ENCODE measurements at regions not wholly inside any gene's neighbourhood (a gene's known extent, or its start where the extent isn't known, plus 50 kb on each side); places are given as distances from the start of the nearest gene placed in this dataset.

DNA sequence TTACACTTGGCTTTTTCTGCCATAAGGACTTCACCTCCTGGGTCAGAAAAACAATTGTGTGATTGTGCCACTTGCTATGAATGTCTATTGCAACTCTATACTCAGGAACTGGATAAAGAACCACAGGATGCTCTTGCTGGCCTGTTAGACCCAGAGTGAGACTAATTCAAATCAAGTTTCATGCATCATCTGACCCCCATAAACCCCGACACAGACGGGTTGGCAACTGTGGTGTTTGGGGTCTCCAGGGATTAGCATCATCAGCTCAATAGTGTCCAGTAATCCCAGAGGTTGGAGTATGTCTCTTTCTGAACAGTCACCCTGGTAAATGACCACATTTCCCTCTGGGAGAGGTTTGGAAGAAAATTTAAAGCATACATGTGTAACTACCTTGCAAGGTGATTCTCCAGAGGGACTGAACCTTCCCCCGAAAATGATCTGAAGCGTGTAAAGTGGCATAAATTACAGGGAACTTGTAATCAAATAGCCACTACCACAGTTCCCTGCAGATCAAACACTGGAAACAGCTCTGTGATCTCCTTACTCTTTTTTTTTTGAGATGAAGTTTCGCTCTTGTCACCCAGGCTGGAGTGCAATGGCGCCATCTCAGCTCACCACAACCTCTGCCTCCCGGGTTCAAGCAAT lies 1097.6 kb downstream of the TBC1D22A start:
- H3K9me3 ChIP-seq, result no peaks in the 10 kb centered on the region

DNA sequence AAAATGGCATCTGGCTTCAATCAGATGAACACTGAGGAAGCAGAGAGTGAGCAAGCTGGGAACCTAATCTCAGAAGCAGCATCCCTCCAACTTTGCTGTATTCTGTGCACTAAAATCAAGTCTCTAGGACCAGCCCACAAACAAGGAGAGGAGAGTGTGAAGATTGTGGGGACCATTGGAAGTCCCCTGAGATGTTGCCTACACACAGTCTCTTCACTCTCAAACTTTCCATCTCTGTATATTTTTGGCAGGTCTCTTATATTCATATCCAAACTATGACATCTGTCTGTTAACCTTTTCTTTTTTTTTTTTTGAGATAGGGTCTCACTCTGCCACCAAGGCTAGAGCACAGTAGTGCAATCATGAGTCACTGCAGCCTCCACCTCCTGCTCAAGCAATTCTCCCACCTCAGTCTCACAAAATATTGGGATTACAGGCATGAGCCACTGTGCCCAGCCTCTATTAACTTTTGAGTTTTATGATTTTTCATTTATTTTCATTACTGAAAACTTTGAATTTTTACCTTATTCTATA lies 1096.4 kb downstream of the TBC1D22A start:
- Histone ChIP-seq H3K9me3 (no peaks in the 10 kb centered on the region), H3K36me3 (replicated peaks) (no peaks in the 10 kb centered on the region), H3K4me1 (no peaks in the 10 kb centered on the region), H3K4me3 (no peak overlapping the region), H3K27me3 (ENCODE audit: low read depth) (no peaks in the 10 kb centered on the region)
- in situ Hi-C loops (cut with MboI; ENCODE audit: low sequenced_read_pairs), result no loop called here
- no peak for DNase-seq (ENCODE audit: low spot score in 2 of 2)

More for the DNA sequence above, 1097.6 kb downstream of the TBC1D22A start:
- no peaks in the 10 kb centered on the region for H3K27me3 ChIP-seq (ENCODE audit: low read depth)
- H3K4me3 ChIP-seq, result no peak overlapping the region
- no peaks in the 10 kb centered on the region for H3K4me1 ChIP-seq
- in situ Hi-C loops (cut with MboI; ENCODE audit: low sequenced_read_pairs), result no loop called here
- no peak for DNase-seq (ENCODE audit: low spot score in 2 of 2)
- H3K36me3 ChIP-seq (replicated peaks), result no peaks in the 10 kb centered on the region

DNA sequence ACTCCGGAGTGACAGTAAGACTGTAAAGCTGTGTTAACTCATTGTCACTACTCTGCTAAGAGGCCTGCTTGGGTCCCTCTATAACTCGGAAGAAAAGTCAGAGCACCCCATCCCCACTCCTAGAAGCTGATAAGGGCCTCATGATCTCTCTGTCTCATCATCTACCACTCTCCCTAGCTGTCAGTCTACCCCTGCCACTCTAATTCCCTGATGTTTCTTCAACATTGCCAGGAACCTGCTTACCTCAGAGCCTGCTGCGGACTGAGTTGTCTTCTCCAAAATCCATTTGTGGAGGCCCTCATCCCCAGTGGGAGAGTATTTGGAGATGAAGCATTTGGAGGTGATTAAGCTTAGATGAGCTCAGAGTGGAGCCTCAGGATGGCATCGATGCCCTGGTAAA lies 1092.2 kb downstream of the TBC1D22A start:
- no peaks in the 10 kb centered on the region for H3K27me3 ChIP-seq (ENCODE audit: low read depth)
- no peak for DNase-seq (ENCODE audit: low spot score in 2 of 2)
- H3K9me3 ChIP-seq, result no peaks in the 10 kb centered on the region
- H3K36me3 ChIP-seq (replicated peaks), result no peaks in the 10 kb centered on the region
- in situ Hi-C loops (cut with MboI; ENCODE audit: low sequenced_read_pairs), result no loop called here
- H3K4me3 ChIP-seq, result no peak overlapping the region
- no peaks in the 10 kb centered on the region for H3K4me1 ChIP-seq

DNA sequence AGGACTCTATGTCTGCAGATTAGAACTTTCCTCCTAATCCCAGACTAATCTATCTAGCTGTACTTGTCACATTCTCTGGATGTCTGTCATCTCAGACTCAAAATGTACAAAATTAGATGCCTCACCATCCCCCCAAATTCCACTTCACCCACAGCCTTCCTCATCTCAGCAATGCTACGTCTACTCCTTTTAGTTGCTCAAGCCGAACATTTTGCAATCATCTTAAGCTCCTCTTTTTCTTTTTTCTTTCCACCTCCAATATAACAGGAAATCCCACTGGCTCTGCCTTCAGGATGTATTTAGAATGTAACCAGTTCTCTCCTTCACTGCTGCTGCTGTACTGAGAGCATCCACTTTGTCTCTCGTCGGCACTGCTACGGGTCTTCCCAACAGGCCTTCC lies 1091.8 kb downstream of the TBC1D22A start:
- H3K4me1 ChIP-seq, result no peaks in the 10 kb centered on the region
- H3K9me3 ChIP-seq, result no peaks in the 10 kb centered on the region
- H3K4me3 ChIP-seq, result no peak overlapping the region
- in situ Hi-C loops (cut with MboI; ENCODE audit: low sequenced_read_pairs), result no loop called here
- H3K36me3 ChIP-seq (replicated peaks), result no peaks in the 10 kb centered on the region
- H3K27me3 ChIP-seq (ENCODE audit: low read depth), result no peaks in the 10 kb centered on the region
- no peak for DNase-seq (ENCODE audit: low spot score in 2 of 2)

DNA sequence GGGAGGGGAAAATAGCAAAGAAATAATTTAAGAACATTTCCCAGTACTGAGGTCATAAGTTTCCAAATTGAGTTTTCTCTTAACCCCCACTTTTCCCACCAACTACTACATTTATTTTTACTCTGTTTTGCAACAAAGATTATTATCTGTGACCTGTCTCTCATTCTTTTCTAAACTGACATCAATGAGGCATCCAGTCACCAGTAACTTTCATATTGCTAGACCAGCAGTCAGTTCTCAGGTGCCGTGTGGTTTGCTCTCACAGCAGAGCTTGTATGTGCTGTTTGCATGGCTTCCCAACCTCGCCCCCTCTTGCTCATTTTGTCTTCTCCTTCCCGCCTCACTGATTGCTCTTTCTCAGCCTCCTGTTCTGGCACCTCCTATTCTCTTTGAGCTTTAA lies 1091.3 kb downstream of the TBC1D22A start:
- no peaks in the 10 kb centered on the region for H3K9me3 ChIP-seq
- H3K4me1 ChIP-seq, result no peaks in the 10 kb centered on the region
- no peaks in the 10 kb centered on the region for H3K27me3 ChIP-seq (ENCODE audit: low read depth)
- no peak for DNase-seq (ENCODE audit: low spot score in 2 of 2)
- no peaks in the 10 kb centered on the region for H3K36me3 ChIP-seq (replicated peaks)
- in situ Hi-C loops (cut with MboI; ENCODE audit: low sequenced_read_pairs), result no loop called here
- no peak overlapping the region for H3K4me3 ChIP-seq

DNA sequence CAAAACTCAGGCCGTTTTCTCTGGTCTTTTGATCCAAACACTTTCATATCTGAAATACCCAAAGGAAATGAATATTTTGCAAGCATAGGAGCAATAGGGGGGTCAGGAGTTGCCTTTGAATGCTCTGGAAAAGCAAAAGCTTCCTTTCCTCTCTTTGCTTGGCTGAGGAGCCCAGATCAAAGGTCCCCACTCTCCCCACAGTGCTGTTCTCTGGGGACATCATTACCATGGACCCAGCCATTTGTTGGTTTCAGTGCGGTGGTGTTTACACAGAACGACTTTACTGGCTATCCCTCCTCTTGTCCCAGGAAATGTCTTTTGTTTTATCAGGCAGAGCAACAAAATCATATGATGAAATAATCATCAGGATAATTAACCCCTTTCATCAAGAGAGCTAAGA lies 1089.1 kb downstream of the TBC1D22A start:
- Histone ChIP-seq H3K36me3 (replicated peaks) (no peaks in the 10 kb centered on the region), H3K9me3 (no peaks in the 10 kb centered on the region), H3K4me3 (no peak overlapping the region), H3K27me3 (ENCODE audit: low read depth) (no peaks in the 10 kb centered on the region), H3K4me1 (no peaks in the 10 kb centered on the region)
- in situ Hi-C loops (cut with MboI; ENCODE audit: low sequenced_read_pairs), result no loop called here
- DNase-seq (ENCODE audit: low spot score in 2 of 2), result no peak

DNA sequence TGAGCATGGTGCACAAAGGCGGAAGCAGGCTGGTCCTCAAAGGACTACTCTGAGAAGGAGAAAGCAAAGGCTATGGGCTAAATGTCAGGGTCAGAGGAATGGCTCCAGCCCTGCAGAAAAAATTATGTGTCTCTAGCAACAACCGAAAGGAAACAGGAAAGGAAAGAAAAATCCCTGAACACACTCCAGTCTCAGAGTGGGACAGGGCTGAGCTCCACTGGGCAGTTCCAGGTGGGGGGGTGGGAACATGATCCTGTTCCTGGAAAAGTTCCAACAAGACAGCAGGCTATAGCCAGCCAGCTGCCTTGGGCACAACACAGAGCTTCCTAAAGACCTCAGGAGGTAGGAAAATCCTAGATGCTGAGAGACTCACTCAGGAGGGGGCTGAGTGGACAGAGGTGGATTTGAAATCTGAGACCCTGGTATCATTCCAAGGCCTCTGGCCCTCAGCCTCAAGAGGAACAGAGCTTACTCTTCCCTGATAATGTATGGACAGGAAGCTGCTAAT lies 1088.2 kb downstream of the TBC1D22A start:
- no peak overlapping the region for H3K4me3 ChIP-seq
- in situ Hi-C loops (cut with MboI; ENCODE audit: low sequenced_read_pairs), result no loop called here
- no peak for DNase-seq (ENCODE audit: low spot score in 2 of 2)
- H3K36me3 ChIP-seq (replicated peaks), result no peaks in the 10 kb centered on the region
- H3K27me3 ChIP-seq (ENCODE audit: low read depth), result no peaks in the 10 kb centered on the region
- no peaks in the 10 kb centered on the region for H3K9me3 ChIP-seq
- no peaks in the 10 kb centered on the region for H3K4me1 ChIP-seq

DNA sequence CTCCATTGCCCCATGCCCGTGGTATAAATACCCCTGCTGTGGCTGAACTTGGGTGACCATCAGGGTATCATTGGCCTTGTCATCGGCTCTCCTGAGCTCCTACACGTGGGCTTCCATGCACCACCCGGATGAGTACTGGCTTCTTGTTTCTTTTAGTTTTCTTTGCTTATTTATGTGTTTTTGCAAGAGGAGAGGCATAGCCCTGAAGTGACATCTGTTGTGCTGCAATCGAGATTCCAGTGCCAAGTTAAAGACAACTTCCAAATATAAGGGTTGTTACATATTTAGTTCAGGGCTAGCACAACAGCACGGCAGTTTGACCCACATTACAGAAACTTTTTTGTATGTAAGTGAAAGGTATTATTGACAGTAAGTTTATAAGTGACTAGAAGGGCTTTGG lies 1087.1 kb downstream of the TBC1D22A start:
- H3K9me3 ChIP-seq, result no peaks in the 10 kb centered on the region
- no peaks in the 10 kb centered on the region for H3K4me1 ChIP-seq
- DNase-seq (ENCODE audit: low spot score in 2 of 2), result no peak
- H3K4me3 ChIP-seq, result no peak overlapping the region
- H3K36me3 ChIP-seq (replicated peaks), result no peaks in the 10 kb centered on the region
- in situ Hi-C loops (cut with MboI; ENCODE audit: low sequenced_read_pairs), result no loop called here
- H3K27me3 ChIP-seq (ENCODE audit: low read depth), result no peaks in the 10 kb centered on the region

DNA sequence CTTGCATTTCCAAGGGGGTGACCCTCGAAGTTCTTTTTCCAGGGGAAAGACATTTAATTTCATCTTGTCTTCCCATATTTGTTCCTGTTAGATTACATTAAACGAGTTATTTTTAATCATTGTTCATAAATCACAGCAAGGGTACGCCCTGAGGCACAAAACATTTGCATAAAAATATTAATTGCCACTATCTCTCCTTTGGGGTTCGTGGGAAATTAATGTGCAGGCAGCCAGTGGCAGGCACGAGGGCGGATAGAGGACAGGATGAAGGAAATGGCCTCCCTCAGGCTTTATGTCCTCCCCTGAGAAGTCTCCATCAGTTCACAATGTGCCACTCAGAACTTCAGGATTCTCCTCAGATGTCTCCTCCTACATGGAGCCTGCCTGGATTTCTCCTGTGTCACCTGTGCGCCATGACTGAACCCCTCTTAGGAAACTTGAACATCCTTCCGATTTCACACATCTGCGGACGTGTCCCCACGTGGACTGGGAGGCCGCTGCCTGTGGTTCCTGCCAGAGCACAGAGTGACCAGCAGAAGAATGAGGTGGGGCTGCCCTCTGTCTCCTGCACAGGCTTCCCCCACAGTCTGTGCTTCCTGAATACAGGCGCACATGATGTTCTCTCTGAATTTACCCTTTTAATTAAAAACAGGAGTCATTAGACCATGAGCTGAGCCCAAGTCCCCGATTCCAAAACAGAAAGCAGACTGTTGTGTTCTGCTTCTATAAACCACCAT lies 1085.9 kb downstream of the TBC1D22A start:
- H3K27me3 ChIP-seq (ENCODE audit: low read depth), result no peaks in the 10 kb centered on the region
- no peaks in the 10 kb centered on the region for H3K4me1 ChIP-seq
- H3K36me3 ChIP-seq (replicated peaks), result no peaks in the 10 kb centered on the region
- no peak overlapping the region for H3K4me3 ChIP-seq
- DNase-seq (ENCODE audit: low spot score in 2 of 2), result no peak
- in situ Hi-C loops (cut with MboI; ENCODE audit: low sequenced_read_pairs), result no loop called here
- no peaks in the 10 kb centered on the region for H3K9me3 ChIP-seq

DNA sequence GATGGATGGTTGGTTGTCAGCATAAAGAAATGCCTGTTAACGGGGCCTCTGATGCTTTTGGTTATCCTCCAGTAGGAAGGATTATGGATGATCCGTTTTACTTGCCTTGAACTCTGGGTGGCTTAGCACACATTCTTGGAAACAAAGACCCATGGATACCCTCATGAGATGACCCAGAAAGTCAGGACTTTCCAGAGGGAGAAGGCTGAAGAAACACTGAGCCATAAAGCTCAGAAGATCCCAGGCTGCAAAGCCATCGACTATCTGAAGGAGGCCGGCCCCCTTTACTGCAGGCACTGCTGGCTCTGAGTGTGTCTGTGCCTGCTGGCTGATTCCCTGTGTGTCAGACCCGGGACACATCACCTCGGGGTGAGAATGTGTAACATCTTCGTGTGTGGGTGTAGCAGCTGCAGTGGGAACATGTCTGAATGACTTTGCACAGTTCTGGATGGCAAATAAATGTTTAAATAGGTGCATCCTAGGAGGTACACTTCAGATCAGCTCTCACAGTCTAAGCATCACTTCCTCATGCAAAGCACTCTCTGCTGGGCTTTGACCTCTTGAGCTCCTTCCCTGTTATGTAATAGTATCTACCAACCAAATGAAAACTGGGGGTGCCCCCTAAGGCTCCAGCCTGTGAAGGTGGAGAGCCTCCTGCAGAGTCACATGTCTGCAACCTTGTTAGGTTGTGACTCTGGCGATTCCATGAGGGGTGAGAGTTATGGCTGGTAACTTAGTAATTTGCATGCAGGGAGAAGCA lies 1084.9 kb downstream of the TBC1D22A start:
- in situ Hi-C loops (cut with MboI; ENCODE audit: low sequenced_read_pairs), result no loop called here
- H3K4me3 ChIP-seq, result no peak overlapping the region
- no peaks in the 10 kb centered on the region for H3K27me3 ChIP-seq (ENCODE audit: low read depth)
- no peaks in the 10 kb centered on the region for H3K4me1 ChIP-seq
- no peaks in the 10 kb centered on the region for H3K9me3 ChIP-seq
- H3K36me3 ChIP-seq (replicated peaks), result no peaks in the 10 kb centered on the region
- no peak for DNase-seq (ENCODE audit: low spot score in 2 of 2)

DNA sequence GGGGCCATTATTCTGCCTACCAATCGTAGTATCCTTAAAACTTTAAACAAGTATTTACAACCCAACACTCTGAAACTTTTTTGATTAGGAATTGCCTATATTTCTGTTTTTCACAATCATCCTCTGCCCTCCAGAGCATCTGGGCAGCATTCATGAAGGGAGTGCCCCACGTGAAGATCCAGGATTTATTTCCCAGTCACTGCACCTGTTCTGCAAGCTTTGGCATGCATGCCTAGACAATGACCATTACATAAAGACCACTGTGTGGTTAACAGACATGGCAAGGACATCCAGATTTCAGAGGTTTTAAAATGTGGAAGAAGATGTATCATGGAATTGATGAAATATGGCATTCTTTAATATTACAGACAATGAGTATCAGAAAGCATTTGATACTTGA lies 1083.8 kb downstream of the TBC1D22A start:
- in situ Hi-C loops (cut with MboI; ENCODE audit: low sequenced_read_pairs), result no loop called here

DNA sequence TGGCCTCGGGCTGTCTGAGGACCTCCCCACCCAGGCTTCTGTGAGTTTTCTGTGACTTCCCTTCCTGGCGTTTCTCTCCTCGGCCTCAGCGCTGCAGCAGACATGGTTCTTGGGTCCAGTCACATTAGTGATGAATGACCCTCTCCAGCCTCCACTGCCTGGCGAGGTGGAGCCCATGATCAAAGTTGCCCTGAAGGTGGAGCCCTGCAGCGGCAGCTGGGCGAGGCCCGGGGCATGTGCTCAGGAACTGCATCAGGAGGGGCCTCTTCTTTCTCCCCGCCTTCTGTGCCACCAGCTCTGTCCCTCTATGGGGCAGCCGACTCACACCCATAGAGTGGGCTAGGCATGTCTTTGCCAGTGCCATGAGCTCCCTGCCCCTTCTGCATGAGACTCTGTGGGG lies 1079.7 kb downstream of the TBC1D22A start:
- H3K4me1 ChIP-seq, result no peaks in the 10 kb centered on the region
- no peaks in the 10 kb centered on the region for H3K27me3 ChIP-seq (ENCODE audit: low read depth)
- in situ Hi-C loops (cut with MboI; ENCODE audit: low sequenced_read_pairs), result no loop called here
- H3K4me3 ChIP-seq, result no peak overlapping the region
- H3K36me3 ChIP-seq (replicated peaks), result no peaks in the 10 kb centered on the region
- H3K9me3 ChIP-seq, result no peaks in the 10 kb centered on the region
- peak in 1 of 2 experiments; percentile 9 for DNase-seq (ENCODE audit: low spot score in 2 of 2)

More for the DNA sequence above, 1083.8 kb downstream of the TBC1D22A start:
- Histone ChIP-seq H3K9me3 (no peaks in the 10 kb centered on the region), H3K4me1 (no peaks in the 10 kb centered on the region), H3K4me3 (no peak overlapping the region), H3K36me3 (replicated peaks) (no peaks in the 10 kb centered on the region), H3K27me3 (ENCODE audit: low read depth) (no peaks in the 10 kb centered on the region)
- DNase-seq (ENCODE audit: low spot score in 2 of 2), result no peak

DNA sequence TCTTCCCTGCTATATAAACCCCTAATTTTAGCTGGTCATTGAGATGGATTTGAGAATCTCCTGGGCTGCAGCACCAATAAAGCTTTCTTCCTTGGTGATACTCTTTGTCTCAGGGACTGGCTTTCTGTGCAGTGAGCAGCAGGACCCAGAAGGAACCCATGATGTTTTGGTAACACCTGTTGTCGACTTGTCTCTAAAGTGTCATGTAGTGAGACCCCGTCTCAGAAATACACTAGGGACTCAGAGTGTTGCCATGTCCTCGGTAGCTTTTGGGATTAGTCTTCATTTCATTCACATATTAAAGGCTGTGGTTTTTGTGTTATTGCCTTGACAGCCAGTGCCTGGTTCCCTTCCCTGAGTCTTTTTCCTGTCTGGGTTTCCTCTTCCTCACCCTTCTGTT lies 1078.7 kb downstream of the TBC1D22A start:
- in situ Hi-C loops (cut with MboI; ENCODE audit: low sequenced_read_pairs), result no loop called here

More for the DNA sequence above, 1078.7 kb downstream of the TBC1D22A start:
- DNase-seq (ENCODE audit: low spot score in 2 of 2), result no peak
- H3K27me3 ChIP-seq (ENCODE audit: low read depth), result no peaks in the 10 kb centered on the region
- H3K4me1 ChIP-seq, result no peaks in the 10 kb centered on the region
- H3K36me3 ChIP-seq (replicated peaks), result no peaks in the 10 kb centered on the region
- H3K4me3 ChIP-seq, result no peak overlapping the region
- H3K9me3 ChIP-seq, result no peaks in the 10 kb centered on the region
